Stimulated activated CD4-positive, alpha-beta T cell treated with anti-CD3 and anti-CD28 coated beads, Interleukin-1b, Interleukin-23, amount 100 ng/mL, for 48 hours (primary cell): ENCODE measurements at regions not wholly inside any gene's neighbourhood (a gene's known extent, or its start where the extent isn't known, plus 50 kb on each side); places are given as distances from the start of the nearest gene placed in this dataset.

Experiments
- DNase-seq: peaks from one replicate; pipeline ENCODE4 v3.0.0-alpha.2; 2020

DNA sequence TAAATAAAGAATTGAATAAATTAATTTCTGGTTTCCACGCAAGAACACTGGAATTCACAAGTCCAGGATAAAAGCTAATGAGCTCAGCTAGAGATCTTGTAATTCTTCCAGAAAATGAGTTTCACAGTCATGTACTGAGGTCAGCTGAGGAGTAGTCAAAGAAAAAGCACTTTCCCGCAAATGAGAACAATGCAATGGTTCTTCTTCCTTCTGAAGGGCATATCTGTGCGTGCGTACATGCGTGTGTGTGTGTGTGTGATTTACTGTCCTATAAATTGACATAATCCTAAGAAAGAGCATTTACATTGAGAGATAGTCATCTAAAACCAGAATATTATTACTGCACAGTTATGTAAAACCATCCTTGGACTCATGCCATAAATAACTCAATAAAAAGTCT is 968.9 kb upstream of the EYS start:
- DNase-seq = no peak

GRCh38 chr6:66664112-66664511 is 957.1 kb upstream of the EYS start:
- DNase-seq = no peak

GRCh38 chr6:66662721-66663507 is 955.9 kb upstream of the EYS start:
- no peak for DNase-seq

DNA sequence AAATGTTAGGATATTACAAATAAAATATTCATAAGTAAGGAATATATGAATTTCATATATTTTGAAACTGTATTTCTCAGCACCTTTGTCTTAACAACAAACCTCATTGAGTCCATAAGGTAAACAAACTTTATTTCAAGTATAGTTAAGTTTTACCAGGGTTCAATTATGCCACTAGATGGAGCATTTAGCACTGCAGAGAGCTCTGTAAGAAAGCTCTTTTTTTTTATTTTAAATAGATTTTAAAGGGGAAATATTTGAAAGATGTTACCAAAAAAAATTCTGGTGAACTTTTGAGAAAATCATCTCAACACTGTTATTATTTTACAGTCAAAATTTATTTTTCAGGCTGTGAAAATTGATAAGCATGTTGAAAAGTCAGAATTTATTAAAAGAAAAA is 955.2 kb upstream of the EYS start:
- no peak for DNase-seq

DNA sequence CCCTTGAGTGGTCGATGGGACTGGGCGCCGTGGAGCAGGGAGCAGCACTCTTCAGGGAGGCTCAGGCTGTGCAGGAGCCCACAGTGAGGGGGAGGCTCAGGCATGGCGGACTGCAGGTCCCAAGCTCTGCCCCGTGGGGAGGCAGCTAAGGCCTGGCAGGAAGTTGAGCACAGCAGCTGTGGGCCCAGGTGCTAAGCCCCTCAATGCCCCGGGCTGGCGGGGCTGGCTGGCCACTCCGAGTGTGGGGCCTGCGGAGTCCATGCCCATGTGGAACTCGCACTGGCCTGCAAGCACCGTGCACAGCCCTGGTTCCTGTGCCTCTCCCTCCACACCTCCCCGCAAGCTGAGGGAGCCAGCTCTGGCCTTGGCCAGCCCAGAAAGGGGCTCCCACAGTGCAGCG is 948.4 kb upstream of the EYS start:
- DNase-seq = no peak

- DNase-seq = no peak
Observed at GRCh38 chr6:66638518-66638917, 931.5 kb upstream of the EYS start.

DNA sequence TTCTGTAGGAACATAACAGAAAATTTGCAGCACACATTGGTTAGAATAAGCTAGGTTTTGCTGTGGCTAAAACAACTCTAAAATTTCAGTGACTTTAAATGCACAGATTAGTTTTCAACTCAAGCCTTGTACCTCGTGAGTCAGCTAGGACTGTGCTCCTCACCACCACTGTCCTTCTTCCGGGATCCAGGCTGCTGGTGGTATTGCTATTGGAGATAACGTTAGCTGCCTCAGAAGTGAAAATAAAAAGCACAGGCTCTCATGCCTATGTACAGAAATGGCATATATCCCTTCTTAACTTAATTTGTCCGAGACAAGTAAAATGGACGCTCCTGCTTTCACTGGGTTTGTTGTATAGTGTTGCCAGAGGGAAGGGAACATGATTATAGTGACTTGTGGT is 931.1 kb upstream of the EYS start:
- no peak for DNase-seq

DNA sequence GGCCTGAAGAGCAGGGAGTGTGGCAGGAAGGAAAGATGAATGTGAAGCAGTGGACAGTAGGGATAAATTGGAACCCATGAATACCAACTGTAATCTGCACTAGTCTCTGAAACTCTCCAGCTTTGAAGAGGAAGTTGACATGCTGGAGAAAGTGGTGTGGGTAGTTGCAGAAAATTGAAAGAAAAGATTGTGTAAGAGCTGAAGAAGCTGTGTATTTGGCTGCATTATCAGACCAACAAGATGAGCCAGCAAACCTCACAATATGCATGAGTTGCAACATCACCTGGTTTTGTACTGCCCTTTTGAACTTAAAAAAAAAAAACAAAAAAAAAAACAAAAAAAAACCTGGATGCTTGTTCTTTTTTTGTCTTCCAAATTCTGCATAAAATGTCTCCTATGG is 921.9 kb upstream of the EYS start:
- DNase-seq = no peak

DNA sequence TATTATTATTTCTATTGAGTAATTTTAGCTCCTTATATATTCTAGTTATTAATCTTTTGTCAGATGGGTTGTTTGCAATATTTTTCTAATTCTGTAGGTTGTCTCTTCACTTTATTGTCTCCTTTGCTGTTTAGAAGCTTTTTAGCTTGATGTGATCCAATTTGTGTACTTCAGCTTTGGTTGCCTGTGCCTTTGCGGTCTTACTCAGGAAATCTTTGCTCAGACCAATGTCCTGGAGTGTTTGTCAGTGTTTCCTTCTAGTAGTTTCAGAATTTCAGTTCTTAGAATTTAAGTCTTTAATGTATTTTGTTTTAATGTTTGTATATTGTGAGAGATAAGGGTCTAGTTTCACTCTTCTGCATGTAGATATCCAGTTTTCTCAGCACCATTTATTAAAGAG is 916.0 kb upstream of the EYS start:
- DNase-seq = no peak

DNA sequence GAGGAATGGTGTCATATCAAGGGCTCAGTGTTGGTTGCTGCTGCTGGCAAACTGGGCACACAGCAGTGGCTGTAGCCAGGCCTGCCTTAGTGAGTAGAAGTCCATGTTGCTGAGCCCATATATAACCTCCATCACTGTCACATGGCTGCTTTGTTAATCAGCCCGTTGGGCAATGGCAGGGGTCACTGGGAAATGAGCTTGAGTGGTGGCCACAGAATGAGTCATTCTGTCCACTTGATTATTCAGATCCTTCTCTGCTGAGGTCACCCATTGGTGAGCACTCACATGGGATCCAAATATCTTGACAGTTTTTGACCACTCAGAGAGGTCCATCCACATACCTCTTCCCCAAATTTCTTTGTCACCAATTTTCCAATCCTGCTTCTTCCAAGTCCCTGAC is 898.9 kb upstream of the EYS start:
- no peak for DNase-seq

GRCh38 chr6:66605011-66605410 is 898.0 kb upstream of the EYS start:
- DNase-seq = no peak

DNA sequence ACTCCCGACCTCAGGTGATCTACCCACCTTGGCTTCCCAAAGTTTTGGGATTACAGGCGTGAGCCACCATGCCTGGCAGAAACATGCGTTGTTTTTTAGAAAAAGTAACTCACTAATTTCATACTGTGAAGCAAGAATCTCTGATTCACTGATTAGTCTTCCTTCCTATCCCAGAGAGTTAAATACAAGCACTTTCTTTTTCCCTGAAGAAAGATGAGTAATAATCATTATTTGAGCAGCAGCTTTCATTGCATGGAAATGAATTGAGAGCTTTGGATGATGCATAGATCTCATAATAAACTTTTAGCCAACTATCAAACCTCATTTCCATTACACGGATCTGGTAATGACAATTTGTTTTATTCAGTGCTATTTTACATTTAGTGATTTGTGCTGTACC is 892.5 kb upstream of the EYS start:
- DNase-seq = no peak

DNA sequence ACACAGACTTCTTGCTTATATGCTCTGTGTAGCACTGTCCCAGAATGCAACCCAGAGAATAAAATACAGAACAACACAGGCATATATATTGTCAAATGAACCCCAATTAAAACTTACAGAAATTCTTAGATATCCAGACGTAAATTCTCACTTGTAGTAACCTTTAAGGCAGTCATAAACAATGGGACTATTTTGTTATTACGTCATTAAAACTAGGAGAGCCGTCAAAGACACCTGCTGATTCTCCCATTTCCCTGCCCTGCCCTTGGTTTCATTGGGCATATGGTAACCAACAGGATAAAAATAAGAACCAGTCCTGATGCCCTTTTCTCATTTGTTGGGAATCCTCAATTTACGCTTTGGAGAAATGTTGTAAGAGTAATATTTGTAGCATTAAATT is 871.3 kb upstream of the EYS start:
- DNase-seq = no peak

DNA sequence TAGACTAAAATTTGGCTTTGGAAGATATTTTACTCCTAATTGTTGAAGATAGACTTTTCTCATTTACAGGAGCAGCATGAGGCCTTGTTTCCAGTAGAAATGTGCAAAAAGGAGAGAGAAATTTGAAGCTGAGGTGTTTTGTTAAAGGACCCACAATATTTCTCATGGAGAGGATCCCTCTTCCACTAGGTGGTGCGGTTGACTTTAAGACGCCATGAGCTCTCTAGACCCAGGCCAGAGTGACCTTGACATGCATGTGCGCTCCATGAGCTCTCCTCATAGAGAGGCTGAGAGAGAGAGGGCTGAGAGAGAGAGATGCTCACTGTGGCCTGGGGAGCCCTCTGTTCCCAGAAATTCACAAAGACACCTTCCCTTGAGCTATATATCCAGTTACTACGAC is 861.2 kb upstream of the EYS start:
- DNase-seq = no peak

DNA sequence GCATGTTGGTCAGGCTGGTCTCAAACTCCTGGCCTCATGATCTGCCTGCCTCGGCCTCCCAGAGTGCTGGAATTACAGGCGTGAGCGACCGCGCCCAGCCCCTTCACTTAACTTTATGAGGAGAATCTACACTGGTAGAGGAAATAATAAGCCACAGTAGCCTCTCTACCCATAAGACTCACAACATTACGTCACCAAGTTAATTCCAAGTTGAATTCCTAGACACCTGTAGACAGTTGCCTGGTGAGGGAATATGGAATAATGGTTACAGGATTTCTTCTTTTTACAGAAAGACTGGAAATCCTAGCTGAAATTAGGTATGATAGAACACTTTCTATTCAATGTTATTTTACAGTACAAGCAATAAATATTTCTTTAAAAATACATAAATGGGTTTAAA is 854.5 kb upstream of the EYS start:
- DNase-seq = no peak

GRCh38 chr6:66558189-66558588 is 851.2 kb upstream of the EYS start:
- DNase-seq = no peak

DNA sequence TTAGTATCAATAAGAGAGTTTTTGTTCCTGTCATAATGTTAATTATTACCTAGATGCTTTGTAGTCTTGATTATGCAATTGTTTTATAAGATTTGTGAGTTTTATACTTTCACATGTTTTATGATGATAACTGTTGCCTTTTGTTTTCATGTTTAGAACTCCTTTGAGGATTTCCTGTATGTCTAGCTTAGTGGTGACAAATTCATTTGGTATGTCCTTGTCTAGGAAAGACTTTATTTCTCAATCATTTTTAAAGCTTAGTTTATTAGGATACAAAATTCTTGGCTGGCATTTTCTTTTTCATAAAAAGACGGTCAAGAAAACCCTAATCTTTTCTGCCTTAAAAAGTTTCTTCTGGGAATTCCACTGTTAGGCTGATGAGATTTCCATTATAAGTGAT is 849.9 kb upstream of the EYS start:
- no peak for DNase-seq

DNA sequence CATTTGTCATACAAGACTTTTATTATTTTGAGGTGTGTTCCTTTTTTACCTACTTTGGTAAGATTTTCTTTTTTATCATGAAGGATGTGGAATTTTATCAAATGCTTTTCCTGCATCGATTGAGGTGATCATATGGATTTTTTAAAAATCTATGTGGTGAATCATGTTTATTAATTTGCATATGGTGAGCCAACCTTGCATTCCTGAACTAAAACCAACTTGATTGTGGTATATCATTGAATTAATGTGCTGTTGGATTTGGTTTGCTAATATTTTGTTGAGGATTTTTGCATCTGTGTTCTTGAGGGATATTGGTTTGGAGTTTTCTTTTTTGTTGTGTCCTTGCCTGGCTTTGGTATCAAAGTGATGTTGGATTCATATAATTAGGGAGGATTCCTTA is 848.1 kb upstream of the EYS start:
- DNase-seq = no peak

GRCh38 chr6:66553441-66553840 is 846.4 kb upstream of the EYS start:
- DNase-seq = no peak

GRCh38 chr6:66538551-66539135 is 831.6 kb upstream of the EYS start:
- DNase-seq = no peak

- DNase-seq = no peak
Observed at GRCh38 chr6:66533921-66534404, 826.9 kb upstream of the EYS start.

DNA sequence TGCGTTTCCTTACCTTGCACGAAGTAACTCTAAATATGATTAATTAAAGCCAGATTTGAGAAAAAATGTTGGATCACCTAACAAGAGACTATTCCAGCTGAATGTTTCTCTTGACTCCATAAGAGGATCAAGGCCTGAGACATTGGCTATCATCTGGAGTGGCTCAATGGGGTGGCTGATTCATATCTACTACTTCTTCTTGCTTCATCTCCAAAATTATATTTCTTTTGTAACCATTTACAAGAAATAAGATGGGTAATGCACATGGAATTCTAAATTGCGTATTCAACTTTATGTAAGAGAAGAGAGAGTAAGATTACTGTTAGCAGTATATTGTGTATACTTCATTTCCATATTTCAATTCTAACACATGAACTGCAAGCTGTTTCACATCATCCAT is 819.0 kb upstream of the EYS start:
- no peak for DNase-seq

GRCh38 chr6:66522864-66523263 is 815.8 kb upstream of the EYS start:
- DNase-seq = no peak

GRCh38 chr6:66516377-66516776 is 809.4 kb upstream of the EYS start:
- DNase-seq = no peak

DNA sequence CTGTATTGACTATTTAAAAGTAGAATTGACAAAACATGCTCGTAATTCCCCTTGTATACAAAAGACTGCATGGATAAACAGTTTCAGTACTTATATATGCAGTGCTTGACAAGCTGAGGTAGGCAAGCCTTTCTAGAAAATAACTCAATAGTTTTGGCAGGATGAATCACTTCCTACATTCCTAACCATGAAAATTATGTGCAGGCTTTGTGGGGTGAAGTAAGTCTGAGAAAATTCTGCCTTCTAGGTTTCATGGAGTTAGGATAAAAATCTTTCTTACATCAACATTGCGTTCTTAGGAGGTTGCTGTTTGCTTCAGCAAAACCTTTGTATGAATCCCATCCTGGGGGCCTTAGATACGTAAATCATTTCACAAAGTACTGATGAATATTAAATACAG is 801.4 kb upstream of the EYS start:
- DNase-seq = no peak
